Activated CD8-positive, alpha-beta T cell treated with anti-CD3 and anti-CD28 coated beads for 36 hours (primary cell): ENCODE measurements at regions not wholly inside any gene's neighbourhood (a gene's known extent, or its start where the extent isn't known, plus 50 kb on each side); places are given as distances from the start of the nearest gene placed in this dataset.

Experiments used
- ATAC-seq: fragments of 200-7000 bp; cut with Tn5 transposase; one replicate; pipeline ENCODE4 v1.10.0; 2021; ENCODE audit warnings: mild to moderate bottlenecking, moderate library complexity
- CTCF ChIA-PET: fragments of 350-600 bp; sonication (Branson Sonifier 250); formaldehyde crosslinking; loops from one replicate; lab custom pipeline; 2021; ENCODE audit warnings: antibody characterized with exemption; lab: Charles Lee
- POLR2A ChIA-PET: fragments of 350-600 bp; sonication (Branson Sonifier 250); formaldehyde crosslinking; loops from one replicate; lab custom pipeline; 2021; ENCODE audit warnings: antibody characterized with exemption; lab: Charles Lee
- DNase-seq: peaks from one replicate; pipeline ENCODE4 v3.0.0-alpha.2; 2020
- H3K27ac Mint-ChIP-seq: one replicate; pipeline ENCODE4 v1.8.0; 2021; ENCODE audit warnings: mild to moderate bottlenecking, mixed read lengths
- H3K27me3 Mint-ChIP-seq: one replicate; pipeline ENCODE4 v1.8.0; 2021; ENCODE audit warnings: mixed read lengths
- H3K36me3 Mint-ChIP-seq: one replicate; pipeline ENCODE4 v1.8.0; 2021; ENCODE audit warnings: low read depth, mixed read lengths
- H3K4me1 Mint-ChIP-seq: one replicate; pipeline ENCODE4 v1.8.0; 2021; ENCODE audit warnings: low read depth, mixed read lengths
- H3K4me3 Mint-ChIP-seq: one replicate; pipeline ENCODE4 v1.8.0; 2021; ENCODE audit warnings: mild to moderate bottlenecking, moderate library complexity, mixed read lengths
- H3K9me3 Mint-ChIP-seq: one replicate; pipeline ENCODE4 v1.8.0; 2021; ENCODE audit warnings: mixed read lengths
- intact Hi-C: fragments of 100-400 bp; cut with micrococcal nuclease; formaldehyde crosslinking; loops from one replicate; pipeline ENCODE4 v1.10.0; 2022
- TF ChIP-seq, protein P1 (sequence below): fragments of 200-600 bp; IDR thresholded peaks from one replicate; pipeline ENCODE4 v1.8.0; 2022; ENCODE audit warnings: antibody characterized with exemption, mild to moderate bottlenecking

DNA sequence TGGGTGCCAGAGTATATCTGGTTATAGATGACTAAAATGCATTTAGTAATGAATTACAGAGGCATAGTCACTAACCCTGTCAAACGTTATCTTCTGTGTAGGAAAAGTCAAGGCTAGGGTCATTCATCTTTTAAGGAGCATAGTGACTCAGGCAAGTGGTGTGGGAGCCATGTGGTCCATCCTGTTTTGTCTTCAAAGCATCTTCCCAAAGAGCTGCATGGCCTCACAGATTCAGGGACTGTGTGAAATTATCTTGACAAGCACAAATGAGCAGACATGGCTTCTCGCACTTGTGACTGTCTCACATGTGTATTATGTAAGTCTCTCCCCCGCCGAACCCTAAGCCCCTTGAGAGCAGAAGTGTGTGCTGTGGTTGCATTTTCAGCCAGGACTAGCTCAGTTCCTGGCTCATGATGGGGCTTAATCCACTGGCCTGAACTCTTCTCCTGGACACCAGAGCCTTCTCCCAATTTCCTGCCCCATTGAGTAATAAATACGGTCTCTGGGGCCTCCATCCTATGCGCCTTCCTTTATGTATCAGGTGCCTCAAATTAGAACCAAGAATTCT lies 769.1 kb downstream of the QKI start:
- Mint-ChIP-seq H3K9me3 (no peaks in the 10 kb centered on the region), H3K4me1 (no peaks in the 10 kb centered on the region), H3K36me3 (no peaks in the 10 kb centered on the region), H3K27me3 (no peaks in the 10 kb centered on the region), H3K4me3 (no peak overlapping the region), H3K27ac (no peak overlapping the region)
- ATAC-seq (no peak), DNase-seq (no peak)
- ChIA-PET POLR2A (no interaction called here), CTCF (no interaction called here)
- intact Hi-C loops: no loop called here
- TF ChIP-seq, protein P1, sequence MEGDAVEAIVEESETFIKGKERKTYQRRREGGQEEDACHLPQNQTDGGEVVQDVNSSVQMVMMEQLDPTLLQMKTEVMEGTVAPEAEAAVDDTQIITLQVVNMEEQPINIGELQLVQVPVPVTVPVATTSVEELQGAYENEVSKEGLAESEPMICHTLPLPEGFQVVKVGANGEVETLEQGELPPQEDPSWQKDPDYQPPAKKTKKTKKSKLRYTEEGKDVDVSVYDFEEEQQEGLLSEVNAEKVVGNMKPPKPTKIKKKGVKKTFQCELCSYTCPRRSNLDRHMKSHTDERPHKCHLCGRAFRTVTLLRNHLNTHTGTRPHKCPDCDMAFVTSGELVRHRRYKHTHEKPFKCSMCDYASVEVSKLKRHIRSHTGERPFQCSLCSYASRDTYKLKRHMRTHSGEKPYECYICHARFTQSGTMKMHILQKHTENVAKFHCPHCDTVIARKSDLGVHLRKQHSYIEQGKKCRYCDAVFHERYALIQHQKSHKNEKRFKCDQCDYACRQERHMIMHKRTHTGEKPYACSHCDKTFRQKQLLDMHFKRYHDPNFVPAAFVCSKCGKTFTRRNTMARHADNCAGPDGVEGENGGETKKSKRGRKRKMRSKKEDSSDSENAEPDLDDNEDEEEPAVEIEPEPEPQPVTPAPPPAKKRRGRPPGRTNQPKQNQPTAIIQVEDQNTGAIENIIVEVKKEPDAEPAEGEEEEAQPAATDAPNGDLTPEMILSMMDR: no peak

DNA sequence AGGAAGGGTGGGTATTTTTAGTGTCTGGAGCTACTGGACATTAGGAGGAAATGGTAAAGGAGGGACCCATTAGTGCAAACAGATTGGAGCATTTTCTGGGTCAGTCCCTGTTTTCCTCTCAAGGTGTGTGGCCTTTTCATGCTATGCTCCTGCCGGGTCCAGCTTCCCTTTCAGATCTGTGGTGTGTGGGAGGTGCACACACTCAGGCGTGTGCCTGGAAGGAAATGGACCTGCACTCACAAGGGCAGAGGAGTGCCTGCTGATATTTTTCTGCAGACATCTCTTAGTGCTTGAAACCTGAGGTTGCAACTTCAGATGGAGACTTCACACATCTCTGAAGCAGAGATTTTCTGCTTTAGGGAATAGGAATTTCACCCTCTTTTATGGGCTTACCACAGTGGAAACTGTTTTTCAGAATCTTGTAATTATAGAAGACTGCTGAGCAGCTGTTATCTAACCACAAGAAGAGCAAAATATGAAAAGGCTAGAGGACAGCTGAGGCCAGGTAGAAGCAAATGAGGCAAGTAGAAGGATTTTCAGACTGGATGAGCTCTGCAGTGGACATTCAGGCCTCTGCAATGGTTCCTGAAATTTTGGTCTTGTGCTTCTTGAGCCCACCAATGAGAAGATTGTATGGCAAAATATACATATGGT lies 764.3 kb downstream of the QKI start:
- H3K27me3 Mint-ChIP-seq: no peaks in the 10 kb centered on the region
- CTCF ChIA-PET: interaction anchor here (1.0 kb wide), 1 partner anchor 29 kb away, joined by 3 read pairs; no protein-coding TSS in a partner anchor
- no peak for DNase-seq
- no peak for ATAC-seq
- TF ChIP-seq, protein P1: no peak
- H3K4me3 Mint-ChIP-seq: no peak overlapping the region
- POLR2A ChIA-PET: no interaction called here
- H3K36me3 Mint-ChIP-seq: no peaks in the 10 kb centered on the region
- peaks cover 3% of the 10 kb centered on the region for H3K9me3 Mint-ChIP-seq
- no peak overlapping the region for H3K27ac Mint-ChIP-seq
- H3K4me1 Mint-ChIP-seq: no peaks in the 10 kb centered on the region
- intact Hi-C loops: no loop called here

- Mint-ChIP-seq H3K4me1 (no peaks in the 10 kb centered on the region), H3K27ac (no peak overlapping the region), H3K36me3 (no peaks in the 10 kb centered on the region), H3K9me3 (peaks cover 2% of the 10 kb centered on the region), H3K4me3 (no peak overlapping the region), H3K27me3 (no peaks in the 10 kb centered on the region)
- intact Hi-C loops: no loop called here
- TF ChIP-seq, protein P1: no peak
- DNase-seq (no peak), ATAC-seq (no peak)
- CTCF ChIA-PET: no interaction called here
- POLR2A ChIA-PET: no interaction called here
Measured at GRCh38 chr6:164169355-164169754, 754.8 kb downstream of the QKI start.

DNA sequence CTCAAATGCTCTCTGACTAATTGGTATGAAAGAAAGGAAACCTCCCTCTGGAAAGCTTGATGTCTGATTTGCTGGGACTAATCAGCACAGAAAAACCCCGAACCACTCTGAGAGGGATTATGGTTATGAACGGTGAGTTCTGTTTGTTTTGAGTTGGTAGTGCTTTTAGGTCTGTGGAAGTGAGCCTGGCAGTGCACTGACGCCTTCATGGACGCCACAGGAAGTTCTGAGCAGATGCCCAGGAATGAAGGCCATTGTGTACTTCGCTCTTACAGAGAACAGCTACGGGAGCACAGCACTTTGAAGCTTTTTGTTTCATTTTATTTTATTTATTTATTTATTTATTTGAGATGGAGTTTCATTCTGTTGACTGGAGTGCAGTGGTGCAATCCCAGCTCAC lies 754.1 kb downstream of the QKI start:
- Mint-ChIP-seq H3K27ac (no peak overlapping the region), H3K36me3 (no peaks in the 10 kb centered on the region), H3K4me1 (no peaks in the 10 kb centered on the region), H3K4me3 (no peak overlapping the region), H3K9me3 (no peaks in the 10 kb centered on the region), H3K27me3 (no peaks in the 10 kb centered on the region)
- ATAC-seq (no peak), DNase-seq (no peak)
- ChIA-PET POLR2A (no interaction called here), CTCF (no interaction called here)
- intact Hi-C loops: no loop called here
- TF ChIP-seq, protein P1: no peak

DNA sequence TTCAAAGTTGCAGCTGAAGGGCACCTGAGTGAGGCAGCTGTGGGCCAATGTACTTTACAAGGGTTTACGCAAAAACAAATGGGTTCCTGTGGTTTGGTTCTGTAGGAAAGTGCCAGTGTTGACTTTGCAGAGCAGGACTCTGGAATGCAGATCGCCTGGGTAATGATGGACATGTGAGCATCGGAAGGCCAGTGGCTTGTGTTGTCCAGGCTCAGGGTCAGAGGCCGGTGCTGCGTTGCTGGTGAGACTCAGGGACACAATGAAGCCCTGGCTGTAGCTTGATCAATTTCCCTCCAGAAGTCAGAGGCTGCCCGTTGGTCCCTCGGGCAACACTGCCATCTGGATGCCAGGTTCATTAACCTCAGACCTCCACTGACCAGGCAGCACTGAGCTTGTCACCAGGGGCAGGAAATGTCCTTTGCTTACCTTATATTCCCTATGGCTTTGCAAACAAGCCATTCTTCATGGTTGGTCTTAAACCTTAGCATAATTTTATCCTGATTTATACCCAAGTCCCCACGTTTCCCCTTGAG lies 753.4 kb downstream of the QKI start:
- Mint-ChIP-seq H3K4me1 (no peaks in the 10 kb centered on the region), H3K27me3 (no peaks in the 10 kb centered on the region)

More for the DNA sequence above, 753.4 kb downstream of the QKI start:
- intact Hi-C loops: no loop called here
- ChIA-PET CTCF (no interaction called here), POLR2A (no interaction called here)
- TF ChIP-seq, protein P1: no peak
- Mint-ChIP-seq H3K36me3 (no peaks in the 10 kb centered on the region), H3K9me3 (no peaks in the 10 kb centered on the region), H3K27ac (no peak overlapping the region), H3K4me3 (no peak overlapping the region)
- ATAC-seq (no peak), DNase-seq (no peak)
